ENCODE measurements at regions not wholly inside any gene's neighbourhood (a gene's known extent, or its start where the extent isn't known, plus 50 kb on each side); places are given as distances from the start of the nearest gene placed in this dataset.

DNA sequence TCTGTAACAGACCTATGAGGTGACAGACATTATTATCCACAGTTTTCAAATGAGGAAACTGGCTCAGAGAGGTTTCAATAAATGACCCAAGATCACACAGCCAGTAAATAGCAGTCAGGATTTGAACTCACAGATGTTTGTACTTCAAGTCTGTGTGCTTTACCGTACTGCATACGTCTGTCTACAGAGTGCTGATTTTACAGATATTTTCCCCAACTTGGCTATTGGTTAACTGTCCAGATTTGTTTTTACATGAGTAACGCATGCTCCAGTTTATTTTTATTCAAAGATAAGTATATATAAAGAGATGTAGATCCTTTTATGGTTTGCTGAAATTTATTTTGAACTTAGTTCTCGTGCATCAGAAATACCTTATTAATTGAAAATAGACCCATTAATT is 65.7 kb upstream of the SLC38A2 start:
- in situ Hi-C loops (cut with MboI; ENCODE audit: low sequenced_read_pairs): no loop called here
- Histone ChIP-seq H3K27ac (ENCODE audit: insufficient read depth, low read length) (peak overlapping the region; percentile 49; the same call in 1 of the 2 replicates), H2AK5ac (ENCODE audit: low read depth, low read length) (peak overlapping the region; percentile 88), H3K18ac (ENCODE audit: low read depth, low read length) (peak overlapping the region; percentile 89; the same call in 1 of the 2 replicates), H2BK5ac (ENCODE audit: low read depth, low read length, poor library complexity, severe bottlenecking) (peak overlapping the region; percentile 60), H2AK9ac (replicated peaks; ENCODE audit: low read depth, low read length, poor library complexity) (no peak overlapping the region), H3K23ac (ENCODE audit: low read depth, low read length) (peak overlapping the region; percentile 18; the same call in 1 of the 2 replicates), H3K79me1 (ENCODE audit: low read depth in 1 of 2, low read length in 2 of 2) (peaks cover 2 to 19% of the 10 kb centered on the region in 2 experiments; a peak in 3 of 4 replicates), H3K4me3 (ENCODE audit: insufficient read depth, low read depth, low read length) (no peak overlapping the region), H2BK120ac (ENCODE audit: low read depth, low read length) (peak overlapping the region; percentile 69), H4K20me1 (ENCODE audit: insufficient read depth, low read length) (no peaks in the 10 kb centered on the region), H3K9me1 (ENCODE audit: insufficient read depth, low read length) (peaks cover 9% of the 10 kb centered on the region), H2AFZ (replicated peaks; ENCODE audit: low read length, poor library complexity) (no peak overlapping the region), H4K91ac (ENCODE audit: insufficient read depth, low read depth, low read length) (peak overlapping the region; percentile 89), H3K36me3 (ENCODE audit: control insufficient read depth, insufficient read depth, low read length) (no peaks in the 10 kb centered on the region), H4K8ac (ENCODE audit: low read depth in 2 of 2, low read length in 2 of 2) (peak overlapping the region in 1 of 2 experiments; percentile 84; a peak in 2 of 4 replicates), H2BK20ac (ENCODE audit: low read depth, low read length) (peak overlapping the region; percentile 69), H4K5ac (ENCODE audit: low read depth, low read length) (peak overlapping the region; percentile 88; the same call in 1 of the 2 replicates), H3K4me2 (ENCODE audit: low read depth, low read length) (no peak overlapping the region), H3K4me1 (ENCODE audit: control insufficient read depth, insufficient read depth, low read length) (peaks cover 13% of the 10 kb centered on the region), H3K14ac (replicated peaks; ENCODE audit: low read depth, low read length) (peak overlapping the region; percentile 71; the same call in 1 of the 2 replicates), H3K56ac (ENCODE audit: extremely low read depth, insufficient read depth, low read length) (no peak overlapping the region), H3K4ac (ENCODE audit: low read depth, low read length) (peak overlapping the region; percentile 80), H3K9me3 (ENCODE audit: control insufficient read depth, insufficient read depth, low read length) (no peaks in the 10 kb centered on the region), H2BK15ac (ENCODE audit: low read depth, low read length) (peak overlapping the region; percentile 99), H3K9ac (ENCODE audit: low read depth, low read length) (peak overlapping the region; percentile 23; the same call in 1 of the 2 replicates), H3K27me3 (ENCODE audit: control insufficient read depth, insufficient read depth, low read length) (no peaks in the 10 kb centered on the region)
- TF ChIP-seq, protein P1, sequence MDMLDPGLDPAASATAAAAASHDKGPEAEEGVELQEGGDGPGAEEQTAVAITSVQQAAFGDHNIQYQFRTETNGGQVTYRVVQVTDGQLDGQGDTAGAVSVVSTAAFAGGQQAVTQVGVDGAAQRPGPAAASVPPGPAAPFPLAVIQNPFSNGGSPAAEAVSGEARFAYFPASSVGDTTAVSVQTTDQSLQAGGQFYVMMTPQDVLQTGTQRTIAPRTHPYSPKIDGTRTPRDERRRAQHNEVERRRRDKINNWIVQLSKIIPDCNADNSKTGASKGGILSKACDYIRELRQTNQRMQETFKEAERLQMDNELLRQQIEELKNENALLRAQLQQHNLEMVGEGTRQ (IDR thresholded peaks at IDR 0.05; ENCODE audit: low read depth, low read length): no peak
- TF ChIP-seq SMC3 (IDR thresholded peaks at IDR 0.05; ENCODE audit: low read depth, low read length): no peak
- TF ChIP-seq CHD1 (IDR thresholded peaks at IDR 0.05; ENCODE audit: low read depth, low read length): no peak
- TF ChIP-seq, protein P2, sequence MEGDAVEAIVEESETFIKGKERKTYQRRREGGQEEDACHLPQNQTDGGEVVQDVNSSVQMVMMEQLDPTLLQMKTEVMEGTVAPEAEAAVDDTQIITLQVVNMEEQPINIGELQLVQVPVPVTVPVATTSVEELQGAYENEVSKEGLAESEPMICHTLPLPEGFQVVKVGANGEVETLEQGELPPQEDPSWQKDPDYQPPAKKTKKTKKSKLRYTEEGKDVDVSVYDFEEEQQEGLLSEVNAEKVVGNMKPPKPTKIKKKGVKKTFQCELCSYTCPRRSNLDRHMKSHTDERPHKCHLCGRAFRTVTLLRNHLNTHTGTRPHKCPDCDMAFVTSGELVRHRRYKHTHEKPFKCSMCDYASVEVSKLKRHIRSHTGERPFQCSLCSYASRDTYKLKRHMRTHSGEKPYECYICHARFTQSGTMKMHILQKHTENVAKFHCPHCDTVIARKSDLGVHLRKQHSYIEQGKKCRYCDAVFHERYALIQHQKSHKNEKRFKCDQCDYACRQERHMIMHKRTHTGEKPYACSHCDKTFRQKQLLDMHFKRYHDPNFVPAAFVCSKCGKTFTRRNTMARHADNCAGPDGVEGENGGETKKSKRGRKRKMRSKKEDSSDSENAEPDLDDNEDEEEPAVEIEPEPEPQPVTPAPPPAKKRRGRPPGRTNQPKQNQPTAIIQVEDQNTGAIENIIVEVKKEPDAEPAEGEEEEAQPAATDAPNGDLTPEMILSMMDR (conservative IDR thresholded peaks at IDR 0.05; ENCODE audit: low read depth, low read length): no peak
- TF ChIP-seq FOS (IDR thresholded peaks at IDR 0.05; ENCODE audit: low read depth, low read length): no peak
- TF ChIP-seq, protein P3, sequence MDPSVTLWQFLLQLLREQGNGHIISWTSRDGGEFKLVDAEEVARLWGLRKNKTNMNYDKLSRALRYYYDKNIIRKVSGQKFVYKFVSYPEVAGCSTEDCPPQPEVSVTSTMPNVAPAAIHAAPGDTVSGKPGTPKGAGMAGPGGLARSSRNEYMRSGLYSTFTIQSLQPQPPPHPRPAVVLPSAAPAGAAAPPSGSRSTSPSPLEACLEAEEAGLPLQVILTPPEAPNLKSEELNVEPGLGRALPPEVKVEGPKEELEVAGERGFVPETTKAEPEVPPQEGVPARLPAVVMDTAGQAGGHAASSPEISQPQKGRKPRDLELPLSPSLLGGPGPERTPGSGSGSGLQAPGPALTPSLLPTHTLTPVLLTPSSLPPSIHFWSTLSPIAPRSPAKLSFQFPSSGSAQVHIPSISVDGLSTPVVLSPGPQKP (IDR thresholded peaks at IDR 0.05; ENCODE audit: borderline replicate concordance, low read depth, low read length): no peak
- TF ChIP-seq MAZ (IDR thresholded peaks at IDR 0.05; ENCODE audit: borderline replicate concordance, low read depth, low read length): no peak
- no peak for TF ChIP-seq POLR2A (IDR thresholded peaks at IDR 0.05; ENCODE audit: low read depth, low read length)
- WGBS, 2 experiments (ENCODE audit: extremely low coverage in 2 of 2, insufficient read length in 1 of 2): no CpG with 5 or more reads among the region's 4 CpGs
- DNase-seq: peak; percentile 55
- ChIA-PET POLR2A (ENCODE audit: unreplicated experiment) (no interaction called here), CTCF (no interaction called here)
- intact Hi-C loops (cut with micrococcal nuclease): no loop called here
- BruUV-seq (replicated peaks): no TSS peak
- ATAC-seq (ENCODE audit: low read depth): no peak
- dilution Hi-C loops (cut with HindIII; ENCODE audit: low sequenced_read_pairs, unreplicated experiment): no loop called here

All from IMR-90 (cell line).